NT2/D1 (cell line): ENCODE measurements at regions not wholly inside any gene's neighbourhood (a gene's known extent, or its start where the extent isn't known, plus 50 kb on each side); places are given as distances from the start of the nearest gene placed in this dataset.

Experiments used
- SUZ12 ChIP-seq: IDR thresholded peaks from 2 replicates; pipeline ENCODE4 v1.6.1; 2011; ENCODE audit not compliant: insufficient read length, insufficient read depth; ENCODE audit errors: extremely low read depth
- YY1 ChIP-seq: IDR thresholded peaks from 2 replicates; pipeline ENCODE4 v1.6.1; 2011; ENCODE audit not compliant: insufficient read length, insufficient read depth

DNA sequence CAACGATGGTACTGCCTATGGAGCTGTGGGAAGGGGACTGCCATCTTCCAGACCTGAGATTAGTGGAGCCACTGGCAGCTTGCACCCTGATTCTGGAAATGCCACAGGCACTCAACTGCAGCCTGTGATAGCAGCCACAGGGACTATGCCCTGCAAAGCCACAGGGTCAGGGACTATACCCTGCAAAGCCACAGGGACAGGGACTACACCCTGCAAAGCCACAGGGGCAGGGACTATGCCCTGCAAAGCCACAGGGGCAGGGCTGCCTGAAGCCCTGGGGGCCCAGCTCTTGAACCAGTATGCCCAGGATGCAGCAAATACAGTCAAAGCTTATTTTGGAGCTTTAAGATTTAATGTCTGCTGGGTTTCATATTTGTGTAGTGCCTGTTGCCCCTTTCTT lies 346.6 kb downstream of the C6orf118 start:
- TF ChIP-seq SUZ12 (no peak), YY1 (no peak)
